A549 (cell line): ENCODE measurements at regions not wholly inside any gene's neighbourhood (a gene's known extent, or its start where the extent isn't known, plus 50 kb on each side); places are given as distances from the start of the nearest gene placed in this dataset.

ENCODE experiments used
- CHD2 ChIP-seq: fragments of 150-350 bp; IDR thresholded peaks from 2 replicates; pipeline ENCODE4 v1.6.1; 2014; ENCODE audit warnings: low read length; ENCODE audit not compliant: partially characterized antibody
- CHD4 ChIP-seq: fragments of 200-600 bp; sonication (generic); IDR thresholded peaks from 2 replicates; pipeline ENCODE4 v1.6.1; 2016; ENCODE audit warnings: antibody characterized with exemption, mild to moderate bottlenecking, borderline replicate concordance
- CTCF ChIP-seq: fragments of >200 bp; sonication (Bioruptor Twin); formaldehyde crosslinking; IDR thresholded peaks from 3 replicates; pipeline ENCODE4 v1.5.1; 2016
- JUN ChIP-seq, 2 experiments: fragments of >200 bp; sonication (Bioruptor Twin); formaldehyde crosslinking; IDR thresholded peaks; 2 replicates in 1 of 2; 3 replicates in 1 of 2; pipeline ENCODE4 v1.6.1; 2016 to 2017
- JUNB ChIP-seq: fragments of >200 bp; sonication (Bioruptor Twin); formaldehyde crosslinking; IDR thresholded peaks from 2 replicates; pipeline ENCODE4 v1.6.1; 2016
- MAX ChIP-seq: IDR thresholded peaks from 2 replicates; pipeline ENCODE4 v1.6.1; 2012
- MYC ChIP-seq: IDR thresholded peaks from 2 replicates; pipeline ENCODE4 v1.6.1; 2012; ENCODE audit warnings: mild to moderate bottlenecking, inconsistent platforms, low read length, improper control_type of control experiment, borderline replicate concordance
- POLR2A ChIP-seq: IDR thresholded peaks from 2 replicates; pipeline ENCODE4 v1.6.1; 2012; ENCODE audit warnings: mild to moderate bottlenecking, low read length
- POLR2AphosphoS2 ChIP-seq: conservative IDR thresholded peaks from 2 replicates; pipeline ENCODE4 v1.6.1; 2012; ENCODE audit warnings: low read length, improper control_type of control experiment, inconsistent platforms
- RAD21 ChIP-seq, 2 experiments: fragments of >200 bp in 1 of 2; sonication (Bioruptor Twin) in 1 of 2; formaldehyde crosslinking in 1 of 2; IDR thresholded peaks in 1 of 2; conservative IDR thresholded peaks in 1 of 2; 2 replicates in 1 of 2; 3 replicates in 1 of 2; pipeline ENCODE4 v1.6.1; 2012 to 2018; ENCODE audit warnings: inconsistent platforms in 1 of 2
- RFX5 ChIP-seq: fragments of 450-650 bp; IDR thresholded peaks from 2 replicates; pipeline ENCODE4 v1.7.1; 2014; ENCODE audit warnings: antibody characterized with exemption, mild to moderate bottlenecking, moderate library complexity
- ZFP36 ChIP-seq: fragments of 450-650 bp; IDR thresholded peaks from 2 replicates; pipeline ENCODE4 v1.6.1; 2014; ENCODE audit warnings: borderline replicate concordance; ENCODE audit not compliant: partially characterized antibody
- TF ChIP-seq, protein P1 (sequence below): fragments of 200-600 bp; sonication (generic); IDR thresholded peaks from 2 replicates; pipeline ENCODE4 v1.6.1; 2016; ENCODE audit warnings: antibody characterized with exemption, mild to moderate bottlenecking, moderate library complexity
- TF ChIP-seq, protein P2 (sequence below): fragments of 250-450 bp; sonication (Bioruptor Pico); IDR thresholded peaks from 2 replicates; pipeline ENCODE4 v1.5.0; 2020; ENCODE audit warnings: low read depth, mild to moderate bottlenecking, moderate library complexity

DNA sequence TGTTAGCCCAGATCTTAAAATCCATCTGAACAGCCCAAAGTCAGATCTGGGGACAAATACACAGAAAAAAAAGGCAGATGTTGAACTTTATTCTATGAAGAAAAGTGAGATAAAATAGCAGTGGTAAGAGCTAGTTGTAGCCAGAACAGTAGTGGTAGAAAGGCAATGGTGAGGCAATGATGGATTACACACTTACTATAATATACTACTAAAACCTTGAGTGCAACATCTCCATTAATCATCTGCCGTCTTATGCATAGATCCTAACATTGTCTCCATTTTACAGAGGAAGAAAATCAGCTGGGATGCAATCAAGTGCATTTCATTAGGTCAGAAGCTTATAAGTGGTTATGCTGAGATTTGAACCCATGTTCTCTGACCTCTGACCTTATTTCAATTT lies 699.6 kb downstream of the CDH11 start:
- TF ChIP-seq, protein P1, sequence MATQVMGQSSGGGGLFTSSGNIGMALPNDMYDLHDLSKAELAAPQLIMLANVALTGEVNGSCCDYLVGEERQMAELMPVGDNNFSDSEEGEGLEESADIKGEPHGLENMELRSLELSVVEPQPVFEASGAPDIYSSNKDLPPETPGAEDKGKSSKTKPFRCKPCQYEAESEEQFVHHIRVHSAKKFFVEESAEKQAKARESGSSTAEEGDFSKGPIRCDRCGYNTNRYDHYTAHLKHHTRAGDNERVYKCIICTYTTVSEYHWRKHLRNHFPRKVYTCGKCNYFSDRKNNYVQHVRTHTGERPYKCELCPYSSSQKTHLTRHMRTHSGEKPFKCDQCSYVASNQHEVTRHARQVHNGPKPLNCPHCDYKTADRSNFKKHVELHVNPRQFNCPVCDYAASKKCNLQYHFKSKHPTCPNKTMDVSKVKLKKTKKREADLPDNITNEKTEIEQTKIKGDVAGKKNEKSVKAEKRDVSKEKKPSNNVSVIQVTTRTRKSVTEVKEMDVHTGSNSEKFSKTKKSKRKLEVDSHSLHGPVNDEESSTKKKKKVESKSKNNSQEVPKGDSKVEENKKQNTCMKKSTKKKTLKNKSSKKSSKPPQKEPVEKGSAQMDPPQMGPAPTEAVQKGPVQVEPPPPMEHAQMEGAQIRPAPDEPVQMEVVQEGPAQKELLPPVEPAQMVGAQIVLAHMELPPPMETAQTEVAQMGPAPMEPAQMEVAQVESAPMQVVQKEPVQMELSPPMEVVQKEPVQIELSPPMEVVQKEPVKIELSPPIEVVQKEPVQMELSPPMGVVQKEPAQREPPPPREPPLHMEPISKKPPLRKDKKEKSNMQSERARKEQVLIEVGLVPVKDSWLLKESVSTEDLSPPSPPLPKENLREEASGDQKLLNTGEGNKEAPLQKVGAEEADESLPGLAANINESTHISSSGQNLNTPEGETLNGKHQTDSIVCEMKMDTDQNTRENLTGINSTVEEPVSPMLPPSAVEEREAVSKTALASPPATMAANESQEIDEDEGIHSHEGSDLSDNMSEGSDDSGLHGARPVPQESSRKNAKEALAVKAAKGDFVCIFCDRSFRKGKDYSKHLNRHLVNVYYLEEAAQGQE, result no peak
- TF ChIP-seq POLR2A, result no peak
- TF ChIP-seq CTCF, result no peak
- TF ChIP-seq, protein P2, sequence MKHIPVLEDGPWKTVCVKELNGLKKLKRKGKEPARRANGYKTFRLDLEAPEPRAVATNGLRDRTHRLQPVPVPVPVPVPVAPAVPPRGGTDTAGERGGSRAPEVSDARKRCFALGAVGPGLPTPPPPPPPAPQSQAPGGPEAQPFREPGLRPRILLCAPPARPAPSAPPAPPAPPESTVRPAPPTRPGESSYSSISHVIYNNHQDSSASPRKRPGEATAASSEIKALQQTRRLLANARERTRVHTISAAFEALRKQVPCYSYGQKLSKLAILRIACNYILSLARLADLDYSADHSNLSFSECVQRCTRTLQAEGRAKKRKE (CRISPR knock-in tag), result no peak
- no peak for TF ChIP-seq CHD2
- TF ChIP-seq CHD4, result no peak
- TF ChIP-seq MYC, result no peak
- no peak for TF ChIP-seq MAX
- TF ChIP-seq JUNB, result no peak
- no peak for TF ChIP-seq RAD21 (conservative IDR thresholded peaks at IDR 0.05 in 1 of 2, IDR thresholded peaks at IDR 0.05 in 1 of 2)
- no peak for TF ChIP-seq JUN (IDR thresholded peaks at IDR 0.05)
- no peak for TF ChIP-seq RFX5
- no peak for TF ChIP-seq ZFP36
- TF ChIP-seq POLR2AphosphoS2, result no peak
